ENCODE measurements at regions not wholly inside any gene's neighbourhood (a gene's known extent, or its start where the extent isn't known, plus 50 kb on each side); places are given as distances from the start of the nearest gene placed in this dataset.

GRCh38 chr17:20926532-20926931 lies 116.3 kb downstream of the USP22 start:
- TF ChIP-seq CTCF (IDR thresholded peaks at IDR 0.05) (no peak), POLR2A (IDR thresholded peaks at IDR 0.05) (no peak)

Data from tibial nerve (tissue), 3 donors.